HPDE6-E6E7 (cell line): ENCODE measurements at regions not wholly inside any gene's neighbourhood (a gene's known extent, or its start where the extent isn't known, plus 50 kb on each side); places are given as distances from the start of the nearest gene placed in this dataset.
"Not testable (repeated sequence)": the region's sequence is repeated elsewhere in the genome, so short reads cannot be mapped to it uniquely, and the experiment has no call there.

Experiments
- DNase-seq: peaks from one replicate; pipeline ENCODE4 v3.0.0; 2011; ENCODE audit warnings: missing footprints; ENCODE audit errors: extremely low spot score

DNA sequence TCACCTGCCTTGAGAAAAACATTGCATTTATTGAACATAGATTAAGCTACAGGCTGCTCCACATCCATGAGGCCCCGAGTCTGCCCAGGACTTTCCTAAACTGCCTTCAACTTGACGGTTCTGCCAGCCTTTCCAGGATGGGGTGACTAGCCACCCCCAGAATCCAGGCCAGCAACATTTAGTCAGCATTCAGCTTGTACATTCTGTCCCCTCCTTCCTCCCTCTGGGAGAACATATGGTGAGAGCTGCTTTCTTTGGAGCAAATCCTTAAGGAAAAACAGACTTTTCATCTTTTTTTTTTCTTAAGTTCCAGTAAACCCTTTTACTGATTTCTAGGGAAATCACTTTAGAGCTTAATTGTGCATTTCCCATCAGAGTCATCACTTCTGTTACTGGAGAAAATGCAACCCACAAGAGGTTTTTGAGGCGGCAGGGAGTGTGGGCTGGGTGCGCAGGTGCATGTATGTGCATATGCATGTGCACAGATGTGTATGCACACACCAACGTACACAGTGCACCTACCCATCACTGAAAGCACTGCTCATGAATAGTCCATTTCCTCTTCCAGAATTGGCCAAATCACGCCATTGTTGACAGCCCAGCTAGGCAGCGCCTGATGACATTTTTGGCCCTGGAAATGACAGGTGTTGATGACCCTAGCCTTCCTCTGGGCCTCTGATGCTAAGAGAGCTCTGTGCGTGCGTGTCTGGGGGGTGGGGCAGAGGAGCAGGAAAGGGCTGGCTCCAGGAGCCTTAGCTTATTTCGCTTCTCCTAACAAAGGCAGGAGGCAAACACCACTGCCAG, 145.6 kb downstream of the HSD17B3 start:
- no peak for DNase-seq

DNA sequence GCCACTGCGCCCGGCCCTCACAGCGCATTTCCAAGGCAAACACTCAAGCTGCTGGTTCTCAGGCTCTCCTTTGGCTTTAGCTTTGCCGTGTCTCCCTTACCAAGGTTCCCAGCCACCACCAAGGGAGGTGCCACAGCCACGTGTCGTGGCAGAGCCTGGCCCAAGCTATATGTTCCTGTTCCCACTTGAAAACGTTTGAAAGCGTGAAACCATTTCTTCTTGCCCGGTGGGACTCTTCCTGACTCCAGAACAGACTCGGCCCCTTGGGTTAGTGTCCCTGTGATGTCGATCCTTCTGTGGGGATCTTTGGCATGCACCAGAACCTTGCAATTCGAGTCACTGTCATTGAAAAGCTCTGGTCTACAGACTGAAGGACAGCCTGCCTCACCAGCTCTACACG, 147.9 kb downstream of the HSD17B3 start:
- no peak for DNase-seq

DNA sequence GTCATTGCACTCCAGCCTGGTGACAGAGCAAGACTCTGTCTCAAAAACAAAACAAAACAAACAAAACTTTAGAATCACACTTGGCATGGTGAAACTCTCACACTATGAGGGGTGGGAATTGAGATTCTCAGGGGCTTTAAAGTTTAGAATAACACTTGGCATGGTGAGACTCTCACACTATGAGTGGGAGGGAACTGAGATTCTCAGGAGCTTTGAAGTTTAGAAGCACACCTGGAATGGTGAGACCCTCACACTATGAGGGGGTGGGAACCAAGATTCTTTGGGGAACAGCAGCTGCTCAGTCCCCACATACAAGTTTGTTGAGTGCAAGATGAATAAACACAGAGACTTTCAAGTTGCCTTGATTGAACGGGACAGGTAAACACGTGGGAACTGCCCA, 149.4 kb downstream of the HSD17B3 start:
- DNase-seq, result no peak

DNA sequence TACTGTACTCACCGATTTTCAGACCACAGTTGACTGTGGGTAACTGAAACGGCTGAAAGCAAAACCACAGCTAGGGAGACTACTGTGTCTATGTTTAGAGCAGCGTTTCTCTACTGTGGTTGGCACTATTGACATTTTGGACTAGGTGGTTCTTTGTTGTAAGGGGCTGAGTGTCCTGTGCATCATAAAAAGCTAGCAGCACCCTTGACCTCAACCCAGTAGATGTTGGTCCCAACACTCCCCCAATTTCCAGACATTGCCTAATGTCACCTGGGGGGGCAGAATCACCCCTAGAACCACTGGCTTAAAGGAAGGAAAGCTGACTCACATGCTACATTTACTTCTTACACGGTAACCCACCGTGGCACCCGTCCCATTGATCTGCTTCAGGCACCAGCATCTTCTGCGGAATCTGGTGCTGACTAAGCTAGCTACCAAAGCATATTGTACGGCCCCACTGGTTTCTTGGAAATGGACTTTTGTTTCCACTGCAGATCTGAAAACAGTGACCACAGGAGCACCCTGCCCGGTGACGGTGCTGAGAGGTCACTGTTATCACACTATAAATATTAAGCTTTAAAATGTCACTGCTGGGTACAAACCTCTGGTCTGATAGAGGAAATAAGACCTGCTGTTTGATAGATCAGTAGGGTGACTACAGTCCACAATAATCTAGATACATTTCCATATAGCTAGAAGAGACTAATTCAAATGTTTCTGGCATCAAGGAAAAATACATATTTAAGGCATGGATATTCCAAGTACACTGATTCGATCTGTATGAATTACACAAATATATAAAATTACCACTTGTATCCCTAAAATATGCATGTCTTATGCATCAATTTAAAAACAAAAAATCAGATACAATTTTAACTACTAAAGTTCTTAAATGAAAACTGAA, 151.4 kb downstream of the HSD17B3 start:
- DNase-seq, result no peak

DNA sequence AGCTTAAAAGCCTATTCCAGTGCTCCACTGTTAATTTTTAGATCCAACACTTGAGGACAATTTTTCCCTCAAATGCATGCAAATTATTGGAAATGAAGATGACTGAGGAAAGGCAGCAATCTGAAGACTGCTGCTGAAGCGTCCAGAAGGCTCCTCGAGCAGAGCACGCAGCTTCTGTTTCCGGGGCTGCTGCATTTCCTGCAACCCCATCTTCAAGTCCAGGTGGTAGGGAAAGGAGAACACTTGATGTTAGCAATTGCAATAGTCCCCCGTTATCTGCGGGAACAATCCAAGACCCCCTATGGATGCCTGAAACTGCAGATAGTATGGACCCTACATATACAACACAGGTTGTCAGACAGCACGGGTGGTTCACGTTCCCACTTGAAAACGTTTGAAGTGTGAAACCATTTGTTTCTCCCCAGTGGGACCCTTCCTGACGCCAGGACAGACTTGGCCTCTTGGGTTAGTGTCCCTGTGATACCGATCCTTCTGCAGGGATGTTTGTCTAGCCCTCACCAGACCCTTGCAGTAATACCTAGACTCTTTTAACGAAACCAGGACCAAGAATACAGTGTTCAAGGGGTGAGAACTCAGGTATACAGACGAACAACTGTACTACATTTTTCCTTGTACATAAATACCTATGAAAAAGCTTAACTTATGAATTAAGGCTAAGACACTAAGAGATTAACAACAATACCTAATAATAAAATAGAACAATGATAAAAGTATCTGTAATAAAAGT, 152.3 kb downstream of the HSD17B3 start:
- no peak for DNase-seq

DNA sequence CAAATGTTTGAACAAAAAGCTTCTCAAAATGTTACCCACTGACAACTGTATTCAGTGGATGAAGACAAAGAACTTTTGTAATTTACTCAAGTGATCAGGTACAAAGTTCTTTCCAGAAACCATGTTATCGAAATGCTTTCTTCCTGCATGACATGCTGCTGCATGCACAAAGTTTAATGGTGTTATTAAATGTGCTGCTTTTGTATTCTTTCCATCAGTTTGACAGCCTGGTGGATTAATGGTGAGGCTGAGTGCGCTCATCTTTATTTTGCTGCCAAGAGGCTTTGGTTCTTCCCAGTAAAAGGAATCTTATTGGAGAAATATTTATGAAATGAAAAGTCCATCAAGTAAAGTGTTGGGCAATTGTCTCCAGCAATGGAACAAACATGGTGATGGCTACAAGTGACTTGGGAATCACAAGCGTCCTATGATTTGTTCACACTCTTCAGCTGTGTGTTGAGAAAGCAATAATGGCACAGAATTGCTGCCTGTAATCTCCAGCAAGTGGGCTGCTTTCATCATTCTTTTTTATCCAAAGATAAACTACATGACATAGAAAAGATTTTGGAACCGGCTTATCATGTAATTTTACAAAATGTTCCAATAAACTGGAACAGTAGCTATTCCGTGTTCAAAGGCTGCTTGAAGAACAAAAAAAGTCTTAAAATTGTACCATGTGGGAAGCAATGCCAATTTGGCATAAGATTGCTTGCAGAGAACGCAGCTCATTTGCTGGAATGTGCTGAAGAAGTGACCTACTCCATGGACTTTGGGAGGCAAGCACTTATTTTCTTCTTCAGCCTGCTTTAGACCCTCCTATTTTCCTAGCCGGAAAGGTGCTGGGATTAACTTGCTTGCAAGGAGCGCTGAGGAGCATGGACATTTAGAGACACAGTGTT, 153.1 kb downstream of the HSD17B3 start:
- no peak for DNase-seq

DNA sequence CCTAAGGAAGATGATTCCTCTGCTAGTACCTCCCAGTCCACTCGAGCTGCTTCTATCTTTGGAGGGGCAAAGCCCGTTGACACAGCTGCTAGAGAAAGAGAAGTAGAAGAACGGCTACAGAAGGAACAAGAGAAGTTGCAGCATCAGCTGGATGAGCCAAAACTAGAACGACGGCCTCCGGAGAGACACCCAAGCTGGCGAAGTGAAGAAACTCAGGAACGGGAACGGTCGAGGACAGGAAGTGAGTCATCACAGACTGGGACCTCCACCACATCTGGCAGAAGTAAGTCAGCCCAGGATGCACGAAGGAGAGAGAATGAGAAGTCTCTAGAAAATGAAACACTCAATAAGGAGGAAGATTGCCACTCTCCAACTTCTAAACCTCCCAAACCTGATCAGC, 154.9 kb downstream of the HSD17B3 start:
- DNase-seq, result not testable (repeated sequence)

DNA sequence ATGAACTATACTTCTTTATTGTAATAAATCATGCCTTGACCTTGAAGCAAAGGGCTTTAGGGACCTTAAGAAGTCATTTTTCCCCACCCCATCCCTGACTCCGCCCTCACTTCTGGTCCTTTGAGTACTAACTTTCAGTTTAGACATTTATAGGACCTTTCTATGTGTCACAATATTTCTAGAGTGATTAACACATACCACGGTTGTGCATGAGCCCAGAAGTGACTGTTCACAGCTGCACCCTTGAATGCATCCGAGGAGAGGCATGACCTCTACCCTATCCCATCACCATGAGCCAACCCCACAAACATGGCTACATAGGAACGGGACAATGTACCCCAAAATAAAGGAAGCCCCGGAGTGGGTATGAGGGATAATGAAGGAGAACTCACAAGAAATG, 160.3 kb downstream of the HSD17B3 start:
- no peak for DNase-seq

DNA sequence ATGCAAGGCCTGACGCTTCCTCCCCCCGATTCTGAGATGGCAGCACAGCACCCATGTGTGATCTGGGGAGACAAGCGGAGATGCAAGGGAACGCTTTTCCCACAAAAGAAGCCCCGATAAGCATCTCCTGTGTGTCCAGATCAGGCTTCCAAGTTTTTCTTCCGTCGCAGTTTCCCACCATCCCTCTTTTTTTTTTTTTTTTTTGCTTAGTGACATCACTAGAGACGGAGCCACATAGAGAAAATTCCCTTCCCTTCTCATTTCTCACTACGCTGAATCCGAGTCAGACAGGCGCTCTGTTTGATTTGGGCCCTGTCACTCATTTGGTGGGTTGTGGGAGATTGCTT, 160.9 kb downstream of the HSD17B3 start:
- DNase-seq, result no peak

DNA sequence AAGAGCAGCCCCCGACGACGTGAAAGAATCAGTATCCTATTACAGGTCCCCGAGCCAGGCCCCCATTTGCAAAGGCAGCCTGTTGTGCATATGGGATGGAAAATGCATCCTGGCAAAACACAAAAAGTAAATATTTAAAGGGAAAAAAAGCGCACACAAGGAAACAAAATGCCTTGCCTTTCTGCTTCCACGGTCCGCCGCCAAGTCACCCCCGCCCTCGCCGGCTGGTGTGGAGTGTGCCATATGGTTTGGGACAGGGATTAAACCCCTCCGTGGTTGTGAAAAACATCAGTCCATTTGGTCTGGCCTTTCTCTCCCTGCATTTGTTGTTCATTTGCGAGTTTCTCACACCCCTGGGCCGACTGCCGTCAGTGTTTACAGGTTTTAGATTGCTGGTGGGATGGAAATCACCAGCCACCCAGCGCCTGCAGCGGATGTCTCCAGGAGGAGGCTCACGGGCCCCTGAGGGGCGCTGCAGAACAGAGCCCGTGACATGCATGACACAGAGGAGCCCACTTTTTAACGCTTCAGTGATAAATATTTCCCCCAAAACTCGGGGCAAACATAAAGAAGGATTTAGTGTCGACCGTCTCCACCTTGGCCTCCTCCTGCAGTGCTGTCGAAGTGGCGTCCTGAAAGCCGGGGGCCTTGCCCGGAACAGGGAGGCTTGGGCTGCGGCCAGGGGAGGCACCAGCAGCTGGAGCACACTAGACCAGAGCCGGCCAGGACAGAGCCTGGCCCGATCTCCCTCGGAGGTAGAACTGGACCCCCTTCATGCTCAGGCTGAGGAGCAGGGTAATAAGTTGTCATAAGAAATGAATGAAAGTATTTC, 161.5 kb downstream of the HSD17B3 start:
- DNase-seq, result no peak

DNA sequence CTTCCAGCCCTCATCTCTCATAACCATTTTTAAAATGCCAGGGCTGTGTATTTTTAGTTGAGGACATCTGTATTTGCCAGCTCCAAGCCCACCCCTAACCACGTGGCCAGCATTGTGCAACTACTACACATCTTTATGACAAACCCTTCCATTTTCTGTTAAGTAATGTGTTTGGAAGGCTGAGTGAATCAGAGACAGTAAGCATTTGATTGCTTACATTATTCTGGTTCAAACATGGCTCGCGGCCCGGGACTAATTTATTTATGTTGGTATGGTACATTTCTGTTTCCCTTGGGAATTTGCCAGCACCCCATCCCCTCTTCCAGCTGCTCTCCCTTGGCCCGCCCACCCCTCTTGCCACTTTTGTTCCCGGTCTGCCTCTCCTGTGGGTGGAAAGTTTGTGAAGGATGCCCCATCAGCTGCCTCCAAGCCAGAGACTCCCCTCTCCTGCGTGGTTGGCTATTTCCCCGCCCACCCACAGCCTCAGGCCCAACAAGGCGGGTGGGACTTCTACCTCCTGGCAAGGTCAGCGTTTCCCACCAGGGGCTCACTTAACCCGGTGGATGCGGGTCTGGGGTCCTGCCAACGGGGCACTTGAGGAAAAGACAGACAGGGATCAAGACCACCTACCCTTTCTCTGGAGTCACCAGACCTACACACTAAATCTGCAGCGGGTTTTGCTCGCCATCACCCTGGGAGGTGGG, 162.2 kb downstream of the HSD17B3 start:
- DNase-seq, result no peak

DNA sequence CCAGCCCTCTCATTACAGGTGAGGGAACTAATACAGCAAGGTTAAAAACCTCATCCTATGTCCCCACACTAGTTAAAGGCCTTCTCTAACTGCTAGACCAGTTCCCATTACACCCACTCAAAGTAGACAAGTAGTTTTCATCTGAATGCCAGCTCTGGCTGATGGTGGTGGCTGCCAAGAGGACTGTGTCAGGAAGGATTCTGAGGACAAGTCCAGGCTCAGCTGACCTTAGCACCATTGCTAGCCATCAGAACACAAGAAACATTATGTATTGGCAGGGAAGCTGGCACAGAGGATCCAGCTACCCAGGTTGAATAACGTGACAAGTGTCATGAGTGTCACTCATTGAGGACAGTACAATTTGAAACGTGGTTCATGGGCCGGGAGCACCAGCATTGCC, 163.4 kb downstream of the HSD17B3 start:
- DNase-seq, result no peak

DNA sequence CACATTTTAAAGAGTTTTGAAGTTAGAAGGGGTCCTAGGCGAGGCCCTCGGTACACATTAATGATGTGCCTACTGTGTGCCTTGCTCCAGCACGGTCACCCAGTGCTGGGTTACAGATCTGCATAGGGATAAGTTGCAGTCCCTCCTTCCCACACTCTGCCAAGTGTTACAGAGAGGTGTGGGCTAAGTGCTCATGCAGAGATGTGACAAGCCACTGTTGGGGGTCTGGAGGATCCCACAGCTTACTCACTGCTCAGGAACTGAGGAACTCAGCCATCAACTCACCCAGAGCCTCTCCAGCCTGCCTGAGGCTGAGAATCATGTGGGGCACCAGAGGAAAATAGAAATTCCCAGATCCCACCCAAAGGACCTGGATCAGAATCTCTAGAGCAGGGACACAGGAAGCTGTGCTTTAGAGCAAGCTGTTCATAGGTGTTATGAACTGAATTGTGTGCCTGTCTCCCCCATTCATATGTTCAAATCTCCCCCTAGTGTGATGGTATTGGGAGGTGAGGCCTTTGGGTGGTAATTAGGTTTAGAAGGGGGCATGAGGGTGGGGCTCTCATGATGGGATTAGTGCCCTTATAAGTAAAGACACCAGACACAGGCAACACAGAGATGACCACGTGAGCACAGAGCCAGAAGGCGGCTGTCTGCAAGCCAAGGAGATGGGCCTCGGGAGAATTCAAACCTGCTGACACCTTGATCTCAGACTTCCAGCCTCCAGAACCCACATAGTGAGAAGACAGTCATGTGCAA, 164.1 kb downstream of the HSD17B3 start:
- DNase-seq, result no peak

DNA sequence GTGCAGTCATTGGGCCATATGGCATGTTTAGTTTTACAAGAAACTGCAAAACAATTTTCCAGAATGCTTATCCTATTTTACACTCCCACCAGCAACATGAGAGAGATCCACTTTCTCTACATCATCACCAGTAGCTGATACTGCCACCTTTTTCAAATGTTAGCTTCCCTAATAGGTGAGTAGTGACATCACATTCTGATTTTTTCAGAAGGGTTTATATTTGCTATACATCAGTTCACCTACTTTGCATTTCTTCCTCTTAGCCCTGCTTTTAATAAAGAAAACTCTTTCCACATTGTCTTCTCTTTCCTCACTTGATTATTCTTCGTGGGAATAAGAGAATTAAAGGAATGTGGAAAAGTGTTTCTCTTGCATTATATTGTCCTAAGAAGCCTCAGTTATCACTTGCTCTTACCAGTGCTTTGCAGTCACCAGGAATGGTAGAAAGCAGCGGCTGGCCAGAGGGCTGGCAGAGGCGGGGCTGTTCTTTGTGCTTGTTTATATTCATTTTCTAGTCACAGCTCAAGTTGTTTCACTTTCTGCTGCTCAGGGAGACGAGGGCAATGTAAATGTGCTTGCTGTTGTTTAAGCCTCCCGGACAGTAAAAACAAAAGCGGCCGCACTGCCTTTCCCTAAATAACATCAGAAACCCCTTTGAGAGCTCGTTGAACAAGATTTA, 164.8 kb downstream of the HSD17B3 start:
- DNase-seq, result peak; percentile 21

DNA sequence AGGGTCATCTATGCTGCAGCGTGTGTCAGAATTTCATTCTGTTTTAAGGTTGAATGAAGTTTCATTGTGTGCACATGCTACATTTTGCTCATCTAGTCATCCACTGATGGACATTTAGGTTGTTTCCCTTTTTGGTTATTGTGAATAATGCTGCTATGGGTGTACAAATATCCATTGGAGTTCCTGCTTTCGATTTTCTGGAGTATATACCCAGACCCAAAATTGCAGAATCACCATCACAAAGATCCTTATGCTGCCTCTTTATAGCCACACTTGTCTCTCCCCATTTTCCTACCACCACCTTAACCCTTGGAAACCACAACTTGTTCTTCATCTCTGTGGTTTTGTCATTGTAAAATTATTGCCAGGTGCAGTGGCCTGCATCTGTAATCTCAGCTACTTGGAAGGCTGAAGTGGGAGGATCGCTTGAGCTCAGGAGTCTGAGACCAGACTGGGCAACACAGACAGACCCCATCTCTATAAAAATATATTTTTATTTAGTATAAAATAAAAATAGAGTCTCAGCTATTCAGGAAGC, 166.2 kb downstream of the HSD17B3 start:
- no peak for DNase-seq

DNA sequence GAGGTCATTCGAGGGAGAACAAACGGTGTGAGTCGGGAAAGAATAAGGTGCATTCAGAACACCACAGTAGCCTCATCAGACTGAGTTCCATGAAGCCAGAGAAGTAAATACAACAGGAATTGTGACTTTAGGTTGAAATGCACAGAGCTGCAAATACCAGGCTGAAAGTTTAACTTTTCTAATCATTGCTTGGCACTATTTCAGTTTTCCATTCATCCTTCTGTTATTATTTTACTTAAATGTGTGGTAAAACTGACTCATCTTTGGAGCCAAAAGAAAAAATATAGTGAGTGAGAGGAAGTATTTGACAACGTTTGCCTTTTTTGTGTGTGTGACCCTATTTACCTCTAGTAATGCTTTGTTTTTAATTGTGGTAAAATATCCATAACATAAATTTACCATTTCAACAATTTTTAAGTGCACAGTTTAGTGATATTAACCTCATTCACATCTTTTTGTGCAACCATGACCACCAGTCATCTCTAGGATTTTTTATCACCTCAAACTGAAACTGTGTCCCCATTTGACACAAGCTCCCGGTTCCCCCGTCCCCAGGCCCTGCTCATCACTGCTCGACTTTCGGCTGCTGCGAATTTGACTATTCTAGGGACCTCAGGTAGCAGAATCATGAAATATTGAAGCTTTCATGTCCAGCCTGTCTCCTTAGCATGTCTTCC, 166.8 kb downstream of the HSD17B3 start:
- no peak for DNase-seq

DNA sequence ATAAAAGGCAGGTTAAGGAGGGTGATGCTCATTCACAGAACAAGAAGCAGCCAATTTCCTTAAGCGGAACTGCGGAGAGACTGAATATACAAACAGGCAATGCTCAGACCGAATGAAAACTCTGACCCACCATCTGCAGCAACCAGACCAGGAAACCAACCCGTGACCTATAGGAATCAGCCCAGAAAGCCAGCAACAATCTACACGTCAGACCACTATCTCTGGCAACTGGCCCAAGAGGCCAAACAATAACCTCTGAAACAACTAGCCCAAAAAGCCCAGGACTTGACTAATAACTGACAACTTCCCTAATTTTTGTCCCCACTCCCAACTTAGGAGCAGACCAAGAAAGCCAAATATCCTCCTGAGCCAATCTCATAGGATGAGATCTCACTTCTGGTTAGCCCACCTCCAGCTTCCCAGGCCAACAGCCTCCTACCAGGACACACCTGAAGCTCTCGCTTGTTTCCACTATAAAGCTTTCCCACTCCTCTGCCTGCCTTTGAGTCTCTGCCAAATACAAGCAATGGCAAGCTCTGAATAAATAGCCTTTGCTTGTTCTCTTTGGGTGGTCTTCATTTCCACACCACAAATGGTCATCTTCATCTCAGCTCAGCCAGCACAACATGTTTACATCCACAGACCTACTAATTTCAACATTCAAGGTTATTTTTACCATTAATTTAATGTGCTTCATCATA, 168.5 kb downstream of the HSD17B3 start:
- DNase-seq, result no peak
